ENCODE measurements at regions not wholly inside any gene's neighbourhood (a gene's known extent, or its start where the extent isn't known, plus 50 kb on each side); places are given as distances from the start of the nearest gene placed in this dataset.

GRCh38 chr18:7383002-7383980, 152.4 kb downstream of the LRRC30 start:
- DNase-seq, result no peak
- no peaks in the 10 kb centered on the region for H3K27me3 ChIP-seq (ENCODE audit: control insufficient read depth in 3 of 3, insufficient read depth in 3 of 3, low read length in 3 of 3)
- H3K36me3 ChIP-seq (ENCODE audit: control insufficient read depth in 3 of 3, insufficient read depth in 2 of 3, low read depth in 1 of 3, low read length in 3 of 3), result no peaks in the 10 kb centered on the region
- WGBS, 3 donors, result 66 to 76% (median 68%) methylated on average over 17 of the region's 17 CpGs
- H3K27ac ChIP-seq (ENCODE audit: low read depth in 1 of 3, low read length in 2 of 3), result no peak overlapping the region
- H3K4me1 ChIP-seq (ENCODE audit: control insufficient read depth in 3 of 3, insufficient read depth in 2 of 3, low read depth in 1 of 3, low read length in 2 of 3), result no peaks in the 10 kb centered on the region
- no peak for FAIRE-seq
- no peaks in the 10 kb centered on the region for H3K9me3 ChIP-seq (ENCODE audit: control insufficient read depth in 2 of 2, insufficient read depth in 1 of 2, low read depth in 1 of 2, low read length in 1 of 2)
- no peak overlapping the region for H3K4me3 ChIP-seq (ENCODE audit: low read depth in 1 of 3, low read length in 3 of 3)

GRCh38 chr18:7388741-7389140, 157.9 kb downstream of the LRRC30 start:
- H3K27ac ChIP-seq (ENCODE audit: low read depth in 1 of 3, low read length in 2 of 3), result no peak overlapping the region
- no peak overlapping the region for H3K4me3 ChIP-seq (ENCODE audit: low read depth in 1 of 3, low read length in 3 of 3)
- DNase-seq (no peak), FAIRE-seq (no peak)
- 30 to 44% (median 34%) methylated on average over 5 of the region's 5 CpGs for WGBS, 3 donors
- no peaks in the 10 kb centered on the region for H3K9me3 ChIP-seq (ENCODE audit: control insufficient read depth in 2 of 2, insufficient read depth in 1 of 2, low read depth in 1 of 2, low read length in 1 of 2)
- no peaks in the 10 kb centered on the region for H3K4me1 ChIP-seq (ENCODE audit: control insufficient read depth in 3 of 3, insufficient read depth in 2 of 3, low read depth in 1 of 3, low read length in 2 of 3)
- no peaks in the 10 kb centered on the region for H3K36me3 ChIP-seq (ENCODE audit: control insufficient read depth in 3 of 3, insufficient read depth in 2 of 3, low read depth in 1 of 3, low read length in 3 of 3)
- H3K27me3 ChIP-seq (ENCODE audit: control insufficient read depth in 3 of 3, insufficient read depth in 3 of 3, low read length in 3 of 3), result no peaks in the 10 kb centered on the region

GRCh38 chr18:7390731-7391492, 160.0 kb downstream of the LRRC30 start:
- Histone ChIP-seq H3K27ac (ENCODE audit: low read depth in 1 of 3, low read length in 2 of 3) (no peak overlapping the region), H3K27me3 (ENCODE audit: control insufficient read depth in 3 of 3, insufficient read depth in 3 of 3, low read length in 3 of 3) (no peaks in the 10 kb centered on the region), H3K4me3 (ENCODE audit: low read depth in 1 of 3, low read length in 3 of 3) (no peak overlapping the region), H3K4me1 (ENCODE audit: control insufficient read depth in 3 of 3, insufficient read depth in 2 of 3, low read depth in 1 of 3, low read length in 2 of 3) (no peaks in the 10 kb centered on the region), H3K9me3 (ENCODE audit: control insufficient read depth in 2 of 2, insufficient read depth in 1 of 2, low read depth in 1 of 2, low read length in 1 of 2) (no peaks in the 10 kb centered on the region), H3K36me3 (ENCODE audit: control insufficient read depth in 3 of 3, insufficient read depth in 2 of 3, low read depth in 1 of 3, low read length in 3 of 3) (no peaks in the 10 kb centered on the region)
- FAIRE-seq (no peak), DNase-seq (no peak)
- 62 to 73% (median 64%) methylated on average over 5 of the region's 5 CpGs for WGBS, 3 donors

GRCh38 chr18:7393080-7393479, 162.2 kb downstream of the LRRC30 start:
- Histone ChIP-seq H3K27me3 (ENCODE audit: control insufficient read depth in 3 of 3, insufficient read depth in 3 of 3, low read length in 3 of 3) (no peaks in the 10 kb centered on the region), H3K36me3 (ENCODE audit: control insufficient read depth in 3 of 3, insufficient read depth in 2 of 3, low read depth in 1 of 3, low read length in 3 of 3) (no peaks in the 10 kb centered on the region), H3K9me3 (ENCODE audit: control insufficient read depth in 2 of 2, insufficient read depth in 1 of 2, low read depth in 1 of 2, low read length in 1 of 2) (no peaks in the 10 kb centered on the region), H3K4me3 (ENCODE audit: low read depth in 1 of 3, low read length in 3 of 3) (no peak overlapping the region), H3K4me1 (ENCODE audit: control insufficient read depth in 3 of 3, insufficient read depth in 2 of 3, low read depth in 1 of 3, low read length in 2 of 3) (no peaks in the 10 kb centered on the region), H3K27ac (ENCODE audit: low read depth in 1 of 3, low read length in 2 of 3) (no peak overlapping the region)
- DNase-seq (no peak), FAIRE-seq (no peak)
- 59 to 74% (median 69%) methylated on average over 9 of the region's 9 CpGs for WGBS, 3 donors

- FAIRE-seq, result no peak
- H3K27ac ChIP-seq (ENCODE audit: low read depth in 1 of 3, low read length in 2 of 3), result no peak overlapping the region
- 81 to 83% (median 82%) methylated on average over 9 of the region's 9 CpGs for WGBS, 3 donors
- no peaks in the 10 kb centered on the region for H3K4me1 ChIP-seq (ENCODE audit: control insufficient read depth in 3 of 3, insufficient read depth in 2 of 3, low read depth in 1 of 3, low read length in 2 of 3)
- H3K4me3 ChIP-seq (ENCODE audit: low read depth in 1 of 3, low read length in 3 of 3), result no peak overlapping the region
- DNase-seq, result no peak
- no peaks in the 10 kb centered on the region for H3K27me3 ChIP-seq (ENCODE audit: control insufficient read depth in 3 of 3, insufficient read depth in 3 of 3, low read length in 3 of 3)
- no peaks in the 10 kb centered on the region for H3K36me3 ChIP-seq (ENCODE audit: control insufficient read depth in 3 of 3, insufficient read depth in 2 of 3, low read depth in 1 of 3, low read length in 3 of 3)
- H3K9me3 ChIP-seq (ENCODE audit: control insufficient read depth in 2 of 2, insufficient read depth in 1 of 2, low read depth in 1 of 2, low read length in 1 of 2), result no peaks in the 10 kb centered on the region
These were observed 163.3 kb downstream of the LRRC30 start for GRCh38 chr18:7394050-7394659.

GRCh38 chr18:7395566-7395965, 164.7 kb downstream of the LRRC30 start:
- Histone ChIP-seq H3K27ac (ENCODE audit: low read depth in 1 of 3, low read length in 2 of 3) (no peak overlapping the region), H3K27me3 (ENCODE audit: control insufficient read depth in 3 of 3, insufficient read depth in 3 of 3, low read length in 3 of 3) (no peaks in the 10 kb centered on the region), H3K9me3 (ENCODE audit: control insufficient read depth in 2 of 2, insufficient read depth in 1 of 2, low read depth in 1 of 2, low read length in 1 of 2) (no peaks in the 10 kb centered on the region), H3K36me3 (ENCODE audit: control insufficient read depth in 3 of 3, insufficient read depth in 2 of 3, low read depth in 1 of 3, low read length in 3 of 3) (no peaks in the 10 kb centered on the region), H3K4me1 (ENCODE audit: control insufficient read depth in 3 of 3, insufficient read depth in 2 of 3, low read depth in 1 of 3, low read length in 2 of 3) (no peaks in the 10 kb centered on the region), H3K4me3 (ENCODE audit: low read depth in 1 of 3, low read length in 3 of 3) (no peak overlapping the region)
- DNase-seq (no peak), FAIRE-seq (no peak)
- 63 to 74% (median 66%) methylated on average over 4 of the region's 4 CpGs for WGBS, 3 donors

- no peak for FAIRE-seq
- Histone ChIP-seq H3K9me3 (ENCODE audit: control insufficient read depth in 2 of 2, insufficient read depth in 1 of 2, low read depth in 1 of 2, low read length in 1 of 2) (no peaks in the 10 kb centered on the region), H3K36me3 (ENCODE audit: control insufficient read depth in 3 of 3, insufficient read depth in 2 of 3, low read depth in 1 of 3, low read length in 3 of 3) (no peaks in the 10 kb centered on the region), H3K4me1 (ENCODE audit: control insufficient read depth in 3 of 3, insufficient read depth in 2 of 3, low read depth in 1 of 3, low read length in 2 of 3) (no peaks in the 10 kb centered on the region), H3K4me3 (ENCODE audit: low read depth in 1 of 3, low read length in 3 of 3) (no peak overlapping the region), H3K27me3 (ENCODE audit: control insufficient read depth in 3 of 3, insufficient read depth in 3 of 3, low read length in 3 of 3) (no peaks in the 10 kb centered on the region), H3K27ac (ENCODE audit: low read depth in 1 of 3, low read length in 2 of 3) (peak overlapping the region in 1 of 3 donors; percentile 9)
- DNase-seq, result no peak
- WGBS, 3 donors, result 80 to 84% (median 83%) methylated on average over 3 of the region's 3 CpGs
These were observed 153.2 kb upstream of the PTPRM start for GRCh38 chr18:7413906-7414305.

- Histone ChIP-seq H3K9me3 (ENCODE audit: control insufficient read depth in 2 of 2, insufficient read depth in 1 of 2, low read depth in 1 of 2, low read length in 1 of 2) (no peaks in the 10 kb centered on the region), H3K4me1 (ENCODE audit: control insufficient read depth in 3 of 3, insufficient read depth in 2 of 3, low read depth in 1 of 3, low read length in 2 of 3) (no peaks in the 10 kb centered on the region), H3K27me3 (ENCODE audit: control insufficient read depth in 3 of 3, insufficient read depth in 3 of 3, low read length in 3 of 3) (no peaks in the 10 kb centered on the region), H3K36me3 (ENCODE audit: control insufficient read depth in 3 of 3, insufficient read depth in 2 of 3, low read depth in 1 of 3, low read length in 3 of 3) (no peaks in the 10 kb centered on the region), H3K4me3 (ENCODE audit: low read depth in 1 of 3, low read length in 3 of 3) (no peak overlapping the region), H3K27ac (ENCODE audit: low read depth in 1 of 3, low read length in 2 of 3) (peak overlapping the region in 1 of 3 donors; percentile 9)
- DNase-seq (no peak), FAIRE-seq (no peak)
- 71 to 82% (median 79%) methylated on average over 2 of the region's 2 CpGs for WGBS, 3 donors
These were observed 152.7 kb upstream of the PTPRM start for GRCh38 chr18:7414459-7414858.
